Vagina (tissue), 2 donors: ENCODE measurements at regions not wholly inside any gene's neighbourhood (a gene's known extent, or its start where the extent isn't known, plus 50 kb on each side); places are given as distances from the start of the nearest gene placed in this dataset.

Source experiments
- DNase-seq, 2 donors: peaks; one replicate each; pipeline ENCODE4 v3.0.0-alpha.2; 2017; ENCODE audit errors: extremely low spot score in 2 of 2
- H3K27ac ChIP-seq: fragments of 200-600 bp; sonication (generic); one replicate; pipeline ENCODE4 v1.5.1; 2019
- H3K27me3 ChIP-seq: fragments of 200-600 bp; sonication (generic); one replicate; pipeline ENCODE4 v1.5.1; 2019
- H3K36me3 ChIP-seq, 2 donors: fragments of 200-600 bp; sonication (generic); one replicate each; pipeline ENCODE4 v1.5.1; 2017 to 2019
- H3K4me1 ChIP-seq: fragments of 200-600 bp; sonication (generic); one replicate; pipeline ENCODE4 v1.5.1; 2019
- H3K4me3 ChIP-seq, 2 donors: fragments of 200-600 bp; sonication (generic); 1 replicate in 1 of 2; 2 replicates in 1 of 2; pipeline ENCODE4 v1.5.1; 2016 to 2019
- H3K9me3 ChIP-seq: fragments of 200-600 bp; sonication (generic); one replicate; pipeline ENCODE4 v1.5.1; 2019
- POLR2A ChIP-seq, 2 donors: fragments of 450-650 bp; IDR thresholded peaks; one replicate each; pipeline ENCODE4 v1.6.1; 2017; ENCODE audit warnings: antibody characterized with exemption in 2 of 2, mild to moderate bottlenecking in 2 of 2, moderate library complexity in 2 of 2
- POLR2AphosphoS5 ChIP-seq, 2 donors: sonication (generic); formaldehyde crosslinking; IDR thresholded peaks; one replicate each; pipeline ENCODE4 v1.9.0; 2017; ENCODE audit warnings: antibody characterized with exemption in 2 of 2, mild to moderate bottlenecking in 2 of 2, low read depth in 1 of 2; ENCODE audit not compliant: insufficient read depth in 1 of 2
- intact Hi-C: fragments of 100-400 bp; cut with DNase I; formaldehyde crosslinking; loops from one replicate; pipeline ENCODE4 v1.15.1; 2023
- TF ChIP-seq, protein P1 (sequence below), 3 experiments: fragments of 450-650 bp in 2 of 3; fragments of 200-600 bp in 1 of 3; sonication (generic) in 1 of 3; IDR thresholded peaks; one replicate each; pipeline ENCODE4 v1.5.1; 2017 to 2019; ENCODE audit warnings: antibody characterized with exemption in 3 of 3, mild to moderate bottlenecking in 2 of 3, moderate library complexity in 2 of 3

DNA sequence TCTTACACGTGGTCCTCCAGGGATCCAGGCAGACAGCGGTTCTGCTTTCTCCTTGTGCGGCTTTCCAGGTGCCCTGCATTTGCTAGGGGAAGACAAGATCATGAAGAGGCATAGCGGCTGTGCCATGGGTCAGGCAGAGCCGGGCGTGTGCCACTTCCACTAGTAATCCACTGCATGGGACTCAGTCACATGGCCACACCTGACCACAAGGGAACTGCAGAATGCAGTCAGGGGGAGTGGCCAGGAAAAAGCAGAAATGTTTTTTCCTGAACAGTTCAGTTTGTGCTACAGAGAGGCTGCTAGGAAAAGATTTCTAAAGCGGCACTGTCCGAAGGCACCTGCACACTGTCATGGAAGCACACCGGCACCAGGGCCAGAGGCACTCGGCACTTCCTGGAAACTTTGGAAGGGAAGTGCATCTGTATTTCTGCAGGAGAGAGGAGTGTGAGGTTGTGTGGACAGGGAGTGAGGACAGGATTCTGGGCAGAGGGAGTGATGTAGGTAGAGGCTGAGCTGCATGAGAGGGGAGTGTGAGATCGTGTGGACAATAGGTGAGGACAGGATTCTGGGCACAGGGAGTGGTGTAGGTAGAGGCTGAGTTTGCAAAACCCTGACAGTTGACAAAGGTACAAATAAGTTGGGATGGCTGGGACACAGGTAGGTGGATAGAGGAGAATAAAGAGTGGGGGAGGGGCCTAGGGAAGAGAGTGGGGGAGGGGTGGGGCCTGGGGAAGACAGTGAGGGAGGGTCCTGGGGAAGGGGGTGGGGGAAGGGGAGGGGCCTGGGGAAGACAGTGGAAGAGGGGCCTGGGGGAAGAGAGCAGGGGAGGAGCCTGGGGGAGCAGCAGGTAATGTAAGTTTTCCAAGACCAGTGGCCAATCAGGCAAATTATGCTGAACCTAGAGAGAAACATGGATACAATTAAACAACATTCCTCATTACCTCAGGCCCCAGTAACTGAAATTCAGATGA lies 1436.3 kb downstream of the TBC1D22A start:
- intact Hi-C loops: no loop called here

DNA sequence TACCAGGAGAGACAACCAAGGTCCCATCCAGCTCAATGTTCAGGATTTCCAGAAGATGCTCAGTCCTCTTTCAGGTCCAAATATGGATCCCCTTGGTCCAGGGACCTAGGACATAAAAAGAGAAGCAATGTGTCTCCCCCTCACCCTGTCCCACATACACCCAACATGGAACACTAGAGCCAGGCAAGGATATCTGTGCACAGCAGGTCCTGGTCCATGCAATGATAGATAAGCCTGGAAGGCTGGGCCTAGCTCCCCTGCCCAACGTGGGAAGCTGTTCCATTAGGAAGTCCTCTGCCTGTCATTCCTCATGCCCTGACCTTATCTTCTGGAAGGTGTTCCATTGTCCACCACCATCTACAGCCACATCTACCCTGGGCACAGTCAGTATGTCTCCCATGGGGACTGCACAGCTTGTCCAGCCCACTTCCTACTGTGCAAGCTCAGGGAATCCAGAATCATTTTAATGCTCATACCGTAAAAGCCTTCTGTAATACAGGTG lies 1434.8 kb downstream of the TBC1D22A start:
- no peak overlapping the region for H3K4me3 ChIP-seq
- TF ChIP-seq, protein P1, sequence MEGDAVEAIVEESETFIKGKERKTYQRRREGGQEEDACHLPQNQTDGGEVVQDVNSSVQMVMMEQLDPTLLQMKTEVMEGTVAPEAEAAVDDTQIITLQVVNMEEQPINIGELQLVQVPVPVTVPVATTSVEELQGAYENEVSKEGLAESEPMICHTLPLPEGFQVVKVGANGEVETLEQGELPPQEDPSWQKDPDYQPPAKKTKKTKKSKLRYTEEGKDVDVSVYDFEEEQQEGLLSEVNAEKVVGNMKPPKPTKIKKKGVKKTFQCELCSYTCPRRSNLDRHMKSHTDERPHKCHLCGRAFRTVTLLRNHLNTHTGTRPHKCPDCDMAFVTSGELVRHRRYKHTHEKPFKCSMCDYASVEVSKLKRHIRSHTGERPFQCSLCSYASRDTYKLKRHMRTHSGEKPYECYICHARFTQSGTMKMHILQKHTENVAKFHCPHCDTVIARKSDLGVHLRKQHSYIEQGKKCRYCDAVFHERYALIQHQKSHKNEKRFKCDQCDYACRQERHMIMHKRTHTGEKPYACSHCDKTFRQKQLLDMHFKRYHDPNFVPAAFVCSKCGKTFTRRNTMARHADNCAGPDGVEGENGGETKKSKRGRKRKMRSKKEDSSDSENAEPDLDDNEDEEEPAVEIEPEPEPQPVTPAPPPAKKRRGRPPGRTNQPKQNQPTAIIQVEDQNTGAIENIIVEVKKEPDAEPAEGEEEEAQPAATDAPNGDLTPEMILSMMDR (IDR thresholded peaks at IDR 0.05): no peak
- TF ChIP-seq POLR2A (IDR thresholded peaks at IDR 0.05) (no peak), POLR2AphosphoS5 (IDR thresholded peaks at IDR 0.05; ENCODE audit: insufficient read depth in 1 of 2, low read depth in 1 of 2) (no peak)
- no peaks in the 10 kb centered on the region for H3K9me3 ChIP-seq
- intact Hi-C loops: no loop called here
- no peaks in the 10 kb centered on the region for H3K36me3 ChIP-seq
- peak; percentile 37 to 72 for DNase-seq
- no peaks in the 10 kb centered on the region for H3K27me3 ChIP-seq
- no peaks in the 10 kb centered on the region for H3K4me1 ChIP-seq
- H3K27ac ChIP-seq: no peak overlapping the region

More for the DNA sequence above, 1436.3 kb downstream of the TBC1D22A start:
- Histone ChIP-seq H3K36me3 (no peaks in the 10 kb centered on the region), H3K9me3 (no peaks in the 10 kb centered on the region), H3K4me1 (no peaks in the 10 kb centered on the region), H3K27me3 (no peaks in the 10 kb centered on the region), H3K4me3 (no peak overlapping the region), H3K27ac (no peak overlapping the region)
- peak; percentile 34 to 58 for DNase-seq
- TF ChIP-seq POLR2AphosphoS5 (IDR thresholded peaks at IDR 0.05; ENCODE audit: insufficient read depth in 1 of 2, low read depth in 1 of 2) (no peak), POLR2A (IDR thresholded peaks at IDR 0.05) (no peak)
- TF ChIP-seq, protein P1 (IDR thresholded peaks at IDR 0.05): no peak

DNA sequence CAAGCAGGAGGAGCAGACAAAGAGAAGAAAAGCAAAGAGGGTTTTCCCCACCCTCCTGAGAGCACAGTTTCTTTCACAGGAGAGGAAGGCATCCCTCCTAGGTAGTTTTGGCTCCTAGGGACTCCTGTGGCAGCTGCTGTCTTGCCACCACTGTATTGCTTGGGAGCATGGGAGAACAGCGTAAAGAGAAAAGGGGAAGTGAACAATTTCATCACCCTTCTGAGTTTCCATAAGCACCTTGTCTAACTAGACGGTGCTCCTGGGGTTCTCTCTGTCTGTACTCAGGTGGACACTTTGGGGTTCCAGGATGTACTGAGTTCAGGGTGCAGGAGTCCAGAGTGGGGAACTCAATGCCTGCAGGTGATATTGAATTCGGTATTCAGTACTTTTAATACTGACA lies 1430.5 kb downstream of the TBC1D22A start:
- H3K9me3 ChIP-seq: peaks cover 4% of the 10 kb centered on the region
- no peak overlapping the region for H3K27ac ChIP-seq
- no peak overlapping the region for H3K4me3 ChIP-seq
- intact Hi-C loops: no loop called here
- H3K36me3 ChIP-seq: no peaks in the 10 kb centered on the region
- TF ChIP-seq POLR2AphosphoS5 (IDR thresholded peaks at IDR 0.05; ENCODE audit: insufficient read depth in 1 of 2, low read depth in 1 of 2): no peak
- no peak for TF ChIP-seq POLR2A (IDR thresholded peaks at IDR 0.05)
- TF ChIP-seq, protein P1 (IDR thresholded peaks at IDR 0.05): no peak
- peak in 1 of 2 donors; percentile 14 for DNase-seq
- H3K4me1 ChIP-seq: no peaks in the 10 kb centered on the region
- H3K27me3 ChIP-seq: no peaks in the 10 kb centered on the region

DNA sequence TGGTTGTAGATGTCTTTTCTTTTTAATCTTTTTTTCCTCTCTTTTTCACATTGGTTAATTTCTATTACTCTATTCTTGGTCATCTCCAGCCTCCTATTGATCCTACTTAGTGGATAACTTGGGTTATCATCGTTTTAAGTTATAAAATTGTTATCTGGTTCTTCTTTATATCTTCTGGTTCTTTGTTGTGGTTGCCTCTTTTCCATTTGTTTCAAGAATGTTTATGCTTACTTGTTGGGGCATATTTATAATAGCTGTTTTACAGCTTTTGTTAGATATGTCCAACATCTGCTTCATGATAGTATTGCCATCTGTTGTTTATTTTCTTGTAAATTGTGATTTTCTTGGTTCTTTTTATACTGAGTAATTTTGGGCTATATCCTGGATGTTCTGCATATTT lies 1429.6 kb downstream of the TBC1D22A start:
- Histone ChIP-seq H3K4me1 (no peaks in the 10 kb centered on the region), H3K27me3 (no peaks in the 10 kb centered on the region), H3K4me3 (no peak overlapping the region), H3K27ac (no peak overlapping the region), H3K36me3 (no peaks in the 10 kb centered on the region), H3K9me3 (peaks cover 4% of the 10 kb centered on the region)
- intact Hi-C loops: no loop called here
- TF ChIP-seq, protein P1 (IDR thresholded peaks at IDR 0.05): no peak
- TF ChIP-seq POLR2A (IDR thresholded peaks at IDR 0.05): no peak
- no peak for TF ChIP-seq POLR2AphosphoS5 (IDR thresholded peaks at IDR 0.05; ENCODE audit: insufficient read depth in 1 of 2, low read depth in 1 of 2)
- DNase-seq: no peak
